ENCODE measurements at regions not wholly inside any gene's neighbourhood (a gene's known extent, or its start where the extent isn't known, plus 50 kb on each side); places are given as distances from the start of the nearest gene placed in this dataset.

DNA sequence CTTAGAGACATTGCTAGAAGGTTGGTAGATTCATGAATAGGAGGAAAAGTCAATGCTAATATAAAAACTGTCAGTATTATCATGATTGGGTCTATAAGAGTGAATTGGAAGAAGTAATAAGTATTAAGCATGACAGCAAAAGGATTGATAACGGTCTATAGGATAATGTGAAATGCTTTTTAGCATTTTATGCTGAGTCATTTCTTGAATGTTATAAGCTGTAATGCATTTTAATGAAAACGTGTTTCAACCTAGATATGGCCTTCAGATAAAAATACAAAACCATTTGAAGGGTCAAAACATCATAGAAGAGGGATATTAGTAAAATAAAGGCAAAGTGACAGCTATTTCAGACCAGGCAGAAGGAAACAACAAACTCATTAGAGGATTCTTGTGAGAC lies 353.5 kb downstream of the SH2D1A start:
- TF ChIP-seq, protein P1, sequence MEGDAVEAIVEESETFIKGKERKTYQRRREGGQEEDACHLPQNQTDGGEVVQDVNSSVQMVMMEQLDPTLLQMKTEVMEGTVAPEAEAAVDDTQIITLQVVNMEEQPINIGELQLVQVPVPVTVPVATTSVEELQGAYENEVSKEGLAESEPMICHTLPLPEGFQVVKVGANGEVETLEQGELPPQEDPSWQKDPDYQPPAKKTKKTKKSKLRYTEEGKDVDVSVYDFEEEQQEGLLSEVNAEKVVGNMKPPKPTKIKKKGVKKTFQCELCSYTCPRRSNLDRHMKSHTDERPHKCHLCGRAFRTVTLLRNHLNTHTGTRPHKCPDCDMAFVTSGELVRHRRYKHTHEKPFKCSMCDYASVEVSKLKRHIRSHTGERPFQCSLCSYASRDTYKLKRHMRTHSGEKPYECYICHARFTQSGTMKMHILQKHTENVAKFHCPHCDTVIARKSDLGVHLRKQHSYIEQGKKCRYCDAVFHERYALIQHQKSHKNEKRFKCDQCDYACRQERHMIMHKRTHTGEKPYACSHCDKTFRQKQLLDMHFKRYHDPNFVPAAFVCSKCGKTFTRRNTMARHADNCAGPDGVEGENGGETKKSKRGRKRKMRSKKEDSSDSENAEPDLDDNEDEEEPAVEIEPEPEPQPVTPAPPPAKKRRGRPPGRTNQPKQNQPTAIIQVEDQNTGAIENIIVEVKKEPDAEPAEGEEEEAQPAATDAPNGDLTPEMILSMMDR (conservative IDR thresholded peaks at IDR 0.05): no peak
- no peak for TF ChIP-seq EZH2 (IDR thresholded peaks at IDR 0.05; ENCODE audit: low read depth)

Data from PC-9 (cell line).